ENCODE measurements at regions not wholly inside any gene's neighbourhood (a gene's known extent, or its start where the extent isn't known, plus 50 kb on each side); places are given as distances from the start of the nearest gene placed in this dataset.

- Histone ChIP-seq H3K4me1 (replicated peaks in 1 of 4; ENCODE audit: control insufficient read depth in 3 of 4, insufficient read depth in 4 of 4, low read length in 3 of 4) (no peaks in the 10 kb centered on the region), H2BK120ac (replicated peaks; ENCODE audit: low read depth, low read length) (no peak overlapping the region), H3K56ac (replicated peaks; ENCODE audit: insufficient read length, low read depth, low read length) (no peak overlapping the region), H3K18ac (ENCODE audit: extremely low read depth, low read length) (no peak overlapping the region), H3K79me1 (ENCODE audit: low read depth, low read length) (no peaks in the 10 kb centered on the region), H3K14ac (ENCODE audit: insufficient read length) (no peak overlapping the region), H3K23ac (ENCODE audit: insufficient read length) (no peak overlapping the region), H3K4me3 (ENCODE audit: extremely low read depth in 1 of 4, insufficient read depth in 2 of 4, low read depth in 3 of 4, low read length in 4 of 4) (no peak overlapping the region), H3K27me3 (replicated peaks in 1 of 4; ENCODE audit: control insufficient read depth in 3 of 4, extremely low read depth in 1 of 4, insufficient read depth in 3 of 4, low read length in 3 of 4) (no peaks in the 10 kb centered on the region), H3K9me3 (ENCODE audit: insufficient read depth in 2 of 2, low read depth in 1 of 2, low read length in 1 of 2) (no peaks in the 10 kb centered on the region), H3K4ac (replicated peaks; ENCODE audit: insufficient read length, low read depth, low read length) (no peak overlapping the region), H2BK12ac (ENCODE audit: low read depth, low read length) (no peak overlapping the region), H4K5ac (ENCODE audit: insufficient read length, low read depth, low read length) (no peak overlapping the region), H3K9ac (replicated peaks in 1 of 4; ENCODE audit: extremely low read depth in 1 of 4, low read depth in 3 of 4, low read length in 3 of 4) (no peak overlapping the region), H2AFZ (ENCODE audit: low read length) (no peak overlapping the region), H4K20me1 (replicated peaks in 1 of 2; ENCODE audit: control insufficient read depth in 1 of 2, insufficient read depth in 2 of 2, low read length in 2 of 2) (no peaks in the 10 kb centered on the region), H2AK5ac (ENCODE audit: low read depth, low read length) (no peak overlapping the region), H3K23me2 (ENCODE audit: low read depth, low read length) (no peaks in the 10 kb centered on the region), H2BK15ac (ENCODE audit: low read length) (no peak overlapping the region), H3K4me2 (ENCODE audit: insufficient read depth in 1 of 2, low read depth in 2 of 2, low read length in 2 of 2) (no peak overlapping the region), H2BK20ac (ENCODE audit: low read length) (no peak overlapping the region), H4K8ac (ENCODE audit: extremely low read depth, insufficient read depth, low read length) (no peak overlapping the region), H2BK5ac (ENCODE audit: low read depth, low read length) (no peak overlapping the region), H3K79me2 (ENCODE audit: control insufficient read depth in 1 of 2, insufficient read depth in 2 of 2, low read length in 2 of 2) (no peaks in the 10 kb centered on the region), H3K27ac (ENCODE audit: low read depth, low read length) (no peak overlapping the region), H3K36me3 (ENCODE audit: control insufficient read depth in 2 of 4, insufficient read depth in 4 of 4, low read length in 3 of 4) (no peaks in the 10 kb centered on the region), H4K91ac (replicated peaks; ENCODE audit: insufficient read length, low read length) (no peak overlapping the region)
- FAIRE-seq (no peak), DNase-seq (ENCODE audit: low read depth in 1 of 2, low spot score in 2 of 2) (no peak)
- POLR2A ChIA-PET (ENCODE audit: partially characterized antibody): no interaction called here
- CTCF ChIA-PET (ENCODE audit: partially characterized antibody): interaction anchor here (0.7 kb wide), 1 partner anchor 24 kb away, joined by 3 read pairs; no protein-coding TSS in a partner anchor
- TF ChIP-seq SIN3A (conservative IDR thresholded peaks at IDR 0.05 in 1 of 2, IDR thresholded peaks at IDR 0.05 in 1 of 2; ENCODE audit: low read depth in 1 of 2, low read length in 2 of 2) (no peak), RAD21 (IDR thresholded peaks at IDR 0.05 in 1 of 2, conservative IDR thresholded peaks at IDR 0.05 in 1 of 2; ENCODE audit: low read depth in 2 of 2, low read length in 2 of 2) (no peak), TAF7 (optimal IDR thresholded peaks at IDR 0.05; ENCODE audit: borderline replicate concordance, low read depth, low read length) (no peak), POLR2A (IDR thresholded peaks at IDR 0.05; ENCODE audit: control extremely low read depth in 1 of 2, low read depth in 2 of 2, low read length in 2 of 2) (no peak), HDAC6 (IDR thresholded peaks at IDR 0.05; ENCODE audit: low read depth, low read length) (no peak), CHD1 (IDR thresholded peaks at IDR 0.05; ENCODE audit: low read depth, low read length) (no peak), TAF1 (IDR thresholded peaks at IDR 0.05; ENCODE audit: low read depth, low read length) (no peak), SUZ12 (IDR thresholded peaks at IDR 0.05; ENCODE audit: low read length) (no peak), ZNF274 (IDR thresholded peaks at IDR 0.05; ENCODE audit: borderline replicate concordance, extremely low read depth, low read length) (no peak), YY1 (IDR thresholded peaks at IDR 0.05; ENCODE audit: low read depth, low read length) (no peak), GTF2F1 (IDR thresholded peaks at IDR 0.05; ENCODE audit: borderline replicate concordance, low read depth, low read length) (no peak), EZH2 (IDR thresholded peaks at IDR 0.05; ENCODE audit: low read depth, low read length, severe bottlenecking) (no peak), CTBP2 (IDR thresholded peaks at IDR 0.05; ENCODE audit: borderline replicate concordance, insufficient read depth, insufficient read length, low read length) (no peak), SP2 (IDR thresholded peaks at IDR 0.05; ENCODE audit: low read length) (no peak), CEBPB (IDR thresholded peaks at IDR 0.05; ENCODE audit: low read depth, low read length) (no peak), NANOG (IDR thresholded peaks at IDR 0.05; ENCODE audit: insufficient read depth, low read depth, low read length, poor library complexity, severe bottlenecking) (no peak)
Observed at GRCh38 chrX:84876876-84877275, 126.8 kb upstream of the APOOL start.

Measured in H1 (cell line).